ENCODE measurements at regions not wholly inside any gene's neighbourhood (a gene's known extent, or its start where the extent isn't known, plus 50 kb on each side); places are given as distances from the start of the nearest gene placed in this dataset.

GRCh38 chr1:57820356-57821095 is 396.7 kb upstream of the DAB1 start:
- Histone ChIP-seq H3K9me3 (ENCODE audit: insufficient read depth, low read depth, low read length) (no peaks in the 10 kb centered on the region), H3K27ac (ENCODE audit: low read depth, low read length) (no peak overlapping the region), H3K4me3 (ENCODE audit: insufficient read depth, low read depth, low read length) (no peak overlapping the region), H3K4me2 (ENCODE audit: low read length) (no peak overlapping the region), H2AFZ (ENCODE audit: low read depth, low read length) (no peak overlapping the region), H3K27me3 (ENCODE audit: insufficient read depth, low read length) (no peaks in the 10 kb centered on the region), H3K9ac (ENCODE audit: low read length) (no peak overlapping the region), H3K79me2 (ENCODE audit: insufficient read depth, low read length) (no peaks in the 10 kb centered on the region), H3K4me1 (ENCODE audit: insufficient read depth, low read length) (no peaks in the 10 kb centered on the region), H3K36me3 (ENCODE audit: insufficient read depth, low read length) (no peaks in the 10 kb centered on the region), H4K20me1 (ENCODE audit: insufficient read depth, low read length) (no peaks in the 10 kb centered on the region)
- H3K4me1 Mint-ChIP-seq (ENCODE audit: low read depth, unreplicated experiment): no peaks in the 10 kb centered on the region
- no peak for FAIRE-seq
- no peak for DNase-seq (ENCODE audit: low read depth)
- H3K27me3 Mint-ChIP-seq (ENCODE audit: low read depth, unreplicated experiment): no peaks in the 10 kb centered on the region
- H3K36me3 Mint-ChIP-seq (ENCODE audit: low read depth, unreplicated experiment): no peaks in the 10 kb centered on the region
- H3K27ac Mint-ChIP-seq (ENCODE audit: unreplicated experiment): no peak overlapping the region
- no peak overlapping the region for H3K4me3 Mint-ChIP-seq (ENCODE audit: unreplicated experiment)
- H3K9me3 Mint-ChIP-seq (ENCODE audit: unreplicated experiment): no peaks in the 10 kb centered on the region
- TF ChIP-seq EZH2 (IDR thresholded peaks at IDR 0.05; ENCODE audit: insufficient read depth, low read length) (no peak), CTCF (IDR thresholded peaks at IDR 0.05; ENCODE audit: insufficient read depth, low read depth, low read length) (no peak)

- no peak overlapping the region for H2AFZ ChIP-seq (ENCODE audit: low read depth, low read length)
- FAIRE-seq (no peak), DNase-seq (ENCODE audit: low read depth) (no peak)
- H3K27me3 ChIP-seq (ENCODE audit: insufficient read depth, low read length): no peaks in the 10 kb centered on the region
- no peaks in the 10 kb centered on the region for H4K20me1 ChIP-seq (ENCODE audit: insufficient read depth, low read length)
- H3K4me3 ChIP-seq (ENCODE audit: insufficient read depth, low read depth, low read length): no peak overlapping the region
- no peak overlapping the region for H3K27ac Mint-ChIP-seq (ENCODE audit: unreplicated experiment)
- H3K4me2 ChIP-seq (ENCODE audit: low read length): no peak overlapping the region
- H3K9me3 Mint-ChIP-seq (ENCODE audit: unreplicated experiment): no peaks in the 10 kb centered on the region
- no peak overlapping the region for H3K9ac ChIP-seq (ENCODE audit: low read length)
- no peaks in the 10 kb centered on the region for H3K36me3 ChIP-seq (ENCODE audit: insufficient read depth, low read length)
- no peak overlapping the region for H3K4me3 Mint-ChIP-seq (ENCODE audit: unreplicated experiment)
- no peaks in the 10 kb centered on the region for H3K79me2 ChIP-seq (ENCODE audit: insufficient read depth, low read length)
- no peaks in the 10 kb centered on the region for H3K27me3 Mint-ChIP-seq (ENCODE audit: low read depth, unreplicated experiment)
- no peaks in the 10 kb centered on the region for H3K4me1 ChIP-seq (ENCODE audit: insufficient read depth, low read length)
- no peak overlapping the region for H3K27ac ChIP-seq (ENCODE audit: low read depth, low read length)
- TF ChIP-seq CTCF (IDR thresholded peaks at IDR 0.05; ENCODE audit: insufficient read depth, low read depth, low read length) (no peak), EZH2 (IDR thresholded peaks at IDR 0.05; ENCODE audit: insufficient read depth, low read length) (no peak)
- no peaks in the 10 kb centered on the region for H3K4me1 Mint-ChIP-seq (ENCODE audit: low read depth, unreplicated experiment)
- H3K9me3 ChIP-seq (ENCODE audit: insufficient read depth, low read depth, low read length): no peaks in the 10 kb centered on the region
- no peaks in the 10 kb centered on the region for H3K36me3 Mint-ChIP-seq (ENCODE audit: low read depth, unreplicated experiment)
These were observed 396.0 kb upstream of the DAB1 start for GRCh38 chr1:57819893-57820292.

GRCh38 chr1:57803586-57803985 is 379.7 kb upstream of the DAB1 start:
- H3K36me3 Mint-ChIP-seq (ENCODE audit: low read depth, unreplicated experiment): no peaks in the 10 kb centered on the region
- no peak overlapping the region for H3K4me3 ChIP-seq (ENCODE audit: insufficient read depth, low read depth, low read length)
- no peaks in the 10 kb centered on the region for H3K9me3 ChIP-seq (ENCODE audit: insufficient read depth, low read depth, low read length)
- no peaks in the 10 kb centered on the region for H3K36me3 ChIP-seq (ENCODE audit: insufficient read depth, low read length)
- H3K4me1 ChIP-seq (ENCODE audit: insufficient read depth, low read length): no peaks in the 10 kb centered on the region
- H3K9ac ChIP-seq (ENCODE audit: low read length): no peak overlapping the region
- no peaks in the 10 kb centered on the region for H3K79me2 ChIP-seq (ENCODE audit: insufficient read depth, low read length)
- H3K27ac ChIP-seq (ENCODE audit: low read depth, low read length): no peak overlapping the region
- no peaks in the 10 kb centered on the region for H4K20me1 ChIP-seq (ENCODE audit: insufficient read depth, low read length)
- no peaks in the 10 kb centered on the region for H3K4me1 Mint-ChIP-seq (ENCODE audit: low read depth, unreplicated experiment)
- FAIRE-seq (no peak), DNase-seq (ENCODE audit: low read depth) (no peak)
- H2AFZ ChIP-seq (ENCODE audit: low read depth, low read length): no peak overlapping the region
- no peak overlapping the region for H3K27ac Mint-ChIP-seq (ENCODE audit: unreplicated experiment)
- TF ChIP-seq CTCF (IDR thresholded peaks at IDR 0.05; ENCODE audit: insufficient read depth, low read depth, low read length) (no peak), EZH2 (IDR thresholded peaks at IDR 0.05; ENCODE audit: insufficient read depth, low read length) (no peak)
- no peak overlapping the region for H3K4me3 Mint-ChIP-seq (ENCODE audit: unreplicated experiment)
- H3K9me3 Mint-ChIP-seq (ENCODE audit: unreplicated experiment): peaks cover 3% of the 10 kb centered on the region
- peaks cover 4% of the 10 kb centered on the region for H3K27me3 Mint-ChIP-seq (ENCODE audit: low read depth, unreplicated experiment)
- no peak overlapping the region for H3K4me2 ChIP-seq (ENCODE audit: low read length)
- no peaks in the 10 kb centered on the region for H3K27me3 ChIP-seq (ENCODE audit: insufficient read depth, low read length)

Data from astrocyte (in vitro differentiated cells and primary cell).